IPS-18c (cell line): ENCODE measurements at regions not wholly inside any gene's neighbourhood (a gene's known extent, or its start where the extent isn't known, plus 50 kb on each side); places are given as distances from the start of the nearest gene placed in this dataset.

ENCODE experiments used
- H3K4me3 ChIP-seq: 2 replicates; pipeline ENCODE4 v1.7.0; 2013; ENCODE audit warnings: low read depth, mild to moderate bottlenecking, low read length, moderate library complexity; ENCODE audit not compliant: insufficient read depth
- H3K9me3 ChIP-seq: one replicate; pipeline ENCODE4 v1.6.1; 2013; ENCODE audit warnings: mild to moderate bottlenecking, low read length, moderate library complexity; ENCODE audit not compliant: control insufficient read depth, insufficient read depth

- H3K9me3 ChIP-seq: no peaks in the 10 kb centered on the region
- no peak overlapping the region for H3K4me3 ChIP-seq
Observed at GRCh38 chrX:46319750-46320149, 225.5 kb downstream of the ZNF674 start.

- no peak overlapping the region for H3K4me3 ChIP-seq
- H3K9me3 ChIP-seq: no peaks in the 10 kb centered on the region
Observed at GRCh38 chrX:46318551-46318950, 226.7 kb downstream of the ZNF674 start.

GRCh38 chrX:46317163-46317562 lies 228.1 kb downstream of the ZNF674 start:
- Histone ChIP-seq H3K4me3 (no peak overlapping the region), H3K9me3 (no peaks in the 10 kb centered on the region)

DNA sequence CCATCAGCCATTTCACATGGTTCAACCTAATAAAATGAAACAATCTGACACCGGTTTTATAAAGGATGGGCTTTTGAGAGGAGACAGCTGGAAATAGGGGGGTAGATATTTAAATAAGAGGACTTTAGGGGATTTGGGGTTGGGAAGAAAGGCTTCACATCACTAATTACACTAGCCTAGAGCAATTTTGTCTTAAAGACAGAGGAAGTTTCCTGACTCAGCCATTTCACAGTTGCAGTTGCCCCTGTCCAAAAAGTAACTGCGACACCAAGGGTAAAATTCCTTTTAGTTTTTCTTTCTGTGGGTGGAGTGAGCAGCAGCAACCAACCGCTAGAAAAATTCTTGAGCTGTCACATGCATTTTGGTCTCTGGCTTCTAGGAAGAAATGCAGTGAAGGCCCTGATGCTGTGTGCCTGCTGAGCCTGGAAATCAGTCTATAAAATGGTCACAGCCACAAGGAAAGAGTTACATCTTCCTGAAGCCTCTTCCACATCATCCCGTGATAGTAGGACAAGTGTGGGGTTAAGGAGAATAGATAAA lies 233.6 kb downstream of the ZNF674 start:
- Histone ChIP-seq H3K9me3 (peaks cover 3% of the 10 kb centered on the region), H3K4me3 (no peak overlapping the region)

DNA sequence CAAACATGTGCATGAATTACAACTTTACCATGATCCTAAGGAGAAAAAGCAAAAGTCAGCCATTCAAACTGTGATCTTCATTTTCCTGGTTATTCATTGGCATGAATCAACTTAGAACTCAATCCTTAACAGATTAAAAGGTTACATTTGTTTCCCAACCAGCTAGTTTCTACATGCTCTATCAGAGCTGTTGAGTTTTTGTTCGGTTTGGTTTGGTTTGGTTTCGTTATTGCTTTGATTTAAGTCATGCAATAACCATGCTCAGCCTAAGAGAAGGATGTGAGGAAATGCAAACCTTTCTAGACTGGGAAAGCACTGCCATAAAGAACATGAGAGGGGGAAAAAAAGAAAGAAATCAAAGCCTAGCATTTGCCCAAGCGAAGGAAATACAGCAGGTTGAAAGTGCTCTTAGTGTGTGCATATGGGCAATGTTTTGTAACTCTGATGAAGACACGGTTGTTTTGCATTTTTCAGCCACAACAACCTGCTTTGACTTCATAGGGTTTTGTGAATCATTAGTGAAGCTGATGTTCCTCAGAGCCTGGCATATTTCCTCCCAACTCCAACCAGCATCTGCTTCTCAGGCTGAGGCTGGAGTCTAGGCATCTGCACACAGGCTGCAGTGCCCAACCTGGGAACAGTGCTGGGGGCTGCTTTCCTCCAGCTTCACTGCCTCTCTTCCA lies 234.3 kb downstream of the ZNF674 start:
- no peak overlapping the region for H3K4me3 ChIP-seq
- peaks cover 5% of the 10 kb centered on the region for H3K9me3 ChIP-seq

- Histone ChIP-seq H3K9me3 (peaks cover 7% of the 10 kb centered on the region), H3K4me3 (no peak overlapping the region)
Observed at GRCh38 chrX:46308110-46308509, 237.1 kb downstream of the ZNF674 start.

GRCh38 chrX:46306103-46306502 lies 239.1 kb downstream of the ZNF674 start:
- Histone ChIP-seq H3K9me3 (peaks cover 9% of the 10 kb centered on the region), H3K4me3 (no peak overlapping the region)

- no peak overlapping the region for H3K4me3 ChIP-seq
- peaks cover 9% of the 10 kb centered on the region for H3K9me3 ChIP-seq
Observed at GRCh38 chrX:46305431-46305830, 239.8 kb downstream of the ZNF674 start.

- peaks cover 7% of the 10 kb centered on the region for H3K9me3 ChIP-seq
- no peak overlapping the region for H3K4me3 ChIP-seq
Observed at GRCh38 chrX:46301903-46302302, 243.3 kb downstream of the ZNF674 start.

GRCh38 chrX:46298821-46299220 lies 246.4 kb downstream of the ZNF674 start:
- H3K4me3 ChIP-seq: no peak overlapping the region

DNA sequence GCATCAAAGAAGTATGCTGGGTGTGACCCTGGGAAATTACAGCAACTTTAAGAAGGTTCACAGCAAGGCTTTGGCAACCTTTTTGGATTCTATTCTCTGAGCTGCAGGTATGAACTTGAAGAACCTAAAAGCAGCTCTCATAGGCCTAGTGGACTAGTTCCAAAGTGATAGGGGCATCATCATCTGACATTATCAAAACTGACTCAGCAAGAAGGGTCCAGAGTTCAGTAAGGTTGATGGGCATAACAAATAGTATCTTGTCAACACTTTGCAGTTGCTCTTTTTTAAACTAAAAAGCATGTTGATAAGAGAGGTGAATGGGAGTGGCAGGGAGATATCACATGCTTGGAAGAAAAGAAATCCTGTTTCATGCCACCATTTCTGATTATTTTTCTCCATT lies 249.3 kb downstream of the ZNF674 start:
- Histone ChIP-seq H3K4me3 (no peak overlapping the region), H3K9me3 (no peaks in the 10 kb centered on the region)

More at GRCh38 chrX:46298821-46299220, 246.4 kb downstream of the ZNF674 start:
- peaks cover 2% of the 10 kb centered on the region for H3K9me3 ChIP-seq

DNA sequence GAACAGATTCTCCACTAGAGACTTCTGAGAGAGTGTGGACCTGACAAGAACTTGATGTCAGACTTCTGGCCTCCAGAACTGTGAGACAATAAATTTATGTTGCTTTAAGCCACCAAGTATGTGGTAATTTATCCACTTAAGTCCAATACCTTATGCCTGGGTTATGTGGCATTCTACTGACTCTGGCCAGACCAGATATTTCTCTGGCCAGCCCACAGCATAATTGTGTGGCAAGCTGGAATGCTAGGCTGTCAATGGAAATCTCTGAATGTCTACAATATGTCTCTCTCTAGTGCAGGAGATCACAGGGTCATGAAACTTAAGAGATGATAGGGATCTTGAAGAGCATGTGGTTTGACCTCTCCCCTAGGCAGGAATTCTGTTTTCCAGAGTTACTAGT lies 251.0 kb downstream of the ZNF674 start:
- Histone ChIP-seq H3K9me3 (peaks cover under 1% of the 10 kb centered on the region), H3K4me3 (no peak overlapping the region)

DNA sequence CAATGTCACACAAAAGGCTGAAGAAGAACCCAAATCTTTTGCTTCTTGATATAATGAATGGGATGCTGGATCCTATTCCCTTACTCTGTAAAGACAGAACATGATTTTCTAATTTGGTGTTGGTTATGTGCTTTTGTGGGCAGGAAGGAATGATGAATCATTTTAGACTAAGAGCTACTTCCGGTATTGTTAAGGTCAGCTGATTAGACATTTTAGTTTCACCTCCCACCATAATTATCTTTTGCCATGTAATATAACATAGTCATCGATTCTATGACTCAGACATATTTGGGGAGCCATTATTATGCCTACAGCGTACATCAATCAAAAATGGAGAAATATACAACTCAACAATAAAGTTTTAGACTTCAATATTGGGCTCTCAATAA lies 265.3 kb downstream of the ZNF674 start:
- Histone ChIP-seq H3K4me3 (no peak overlapping the region), H3K9me3 (no peaks in the 10 kb centered on the region)

DNA sequence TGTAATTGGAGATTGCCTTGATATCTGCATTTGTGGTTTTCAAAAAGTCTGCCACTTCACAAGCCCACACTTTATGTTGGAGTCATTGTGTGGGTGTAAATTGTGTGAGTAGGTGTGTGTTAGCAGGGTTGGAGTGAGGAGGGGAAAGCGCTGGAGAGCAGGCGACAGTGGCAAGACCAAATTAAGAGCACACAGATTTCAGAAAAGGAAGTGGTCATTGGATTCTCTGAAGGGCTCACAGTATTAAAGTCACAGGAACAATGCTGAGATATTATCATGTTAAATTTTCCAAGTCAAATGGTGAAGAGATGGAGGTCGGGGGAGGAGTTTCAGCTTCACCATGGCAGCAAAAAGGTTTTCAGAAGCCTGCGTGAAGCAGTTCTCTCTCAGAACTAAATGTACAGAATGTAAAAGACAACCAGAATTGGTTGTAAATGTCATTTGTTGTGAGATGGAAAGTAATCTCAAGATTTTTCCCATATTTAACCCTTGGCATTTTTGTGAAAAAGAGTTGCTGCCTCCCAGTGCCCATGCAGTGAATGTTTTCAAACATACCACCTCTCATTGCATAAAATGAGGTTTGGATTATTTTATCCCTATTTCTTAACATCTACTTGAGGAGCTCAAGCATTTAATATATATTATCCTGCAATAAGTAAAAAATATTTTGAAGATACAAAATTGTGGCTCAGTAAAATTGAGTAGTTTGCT lies 265.9 kb downstream of the ZNF674 start:
- Histone ChIP-seq H3K9me3 (no peaks in the 10 kb centered on the region), H3K4me3 (no peak overlapping the region)

DNA sequence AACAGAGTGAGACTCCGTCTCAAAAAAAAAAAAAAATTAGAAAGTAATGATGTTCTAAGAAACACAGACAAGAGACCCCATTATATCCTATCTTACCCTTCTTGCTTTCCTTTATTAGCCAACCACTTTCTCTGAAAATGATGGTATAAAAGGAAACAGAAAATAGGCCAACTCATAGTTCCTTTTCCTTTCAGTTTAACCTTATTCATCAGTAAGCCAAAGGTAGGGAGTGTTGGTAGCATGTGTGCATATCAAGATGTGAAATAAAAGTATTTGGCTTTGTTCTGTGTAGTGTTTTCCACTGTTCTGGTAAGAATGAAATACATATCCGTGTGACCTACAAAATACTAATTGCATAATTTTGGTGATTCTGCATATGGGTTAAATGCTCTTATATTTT lies 266.6 kb downstream of the ZNF674 start:
- Histone ChIP-seq H3K4me3 (no peak overlapping the region), H3K9me3 (no peaks in the 10 kb centered on the region)

DNA sequence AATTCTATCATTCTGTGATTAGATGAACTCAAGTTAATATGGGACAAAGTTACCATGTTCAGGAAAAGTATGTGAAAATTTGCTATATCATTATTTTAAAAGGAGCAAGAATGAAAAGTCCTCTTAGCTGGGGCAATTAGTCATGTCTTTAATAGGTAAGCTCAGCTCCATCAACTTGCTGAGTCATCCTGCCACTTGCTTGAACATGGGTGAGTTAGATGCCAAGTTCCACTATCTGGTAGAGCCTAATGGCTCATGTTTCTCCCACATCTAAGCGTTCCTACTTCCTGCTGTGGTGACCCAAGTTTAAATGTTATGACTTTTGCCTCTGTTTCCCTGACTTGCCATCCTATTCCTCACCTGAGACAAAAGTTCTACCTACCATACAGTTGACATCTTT lies 276.8 kb downstream of the ZNF674 start:
- H3K9me3 ChIP-seq: no peaks in the 10 kb centered on the region

DNA sequence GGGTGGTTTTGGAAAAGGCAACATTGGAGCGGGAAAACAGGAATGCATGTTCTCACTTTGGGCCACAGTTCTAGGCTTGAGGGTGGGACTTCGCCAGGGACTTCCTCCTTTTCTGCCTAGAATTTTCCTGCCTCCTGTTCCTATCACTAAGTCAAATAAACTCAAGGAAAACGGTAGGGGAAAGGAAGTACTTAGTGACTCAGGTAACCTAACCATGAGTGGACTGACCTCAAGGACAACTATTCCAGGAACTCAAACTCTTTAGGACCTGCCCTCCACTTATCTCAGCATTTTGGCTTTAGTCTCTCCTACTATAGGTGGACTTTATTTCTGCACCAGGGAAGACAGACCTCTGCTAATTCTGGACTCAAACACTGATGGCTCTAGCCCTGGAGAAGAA lies 281.7 kb downstream of the ZNF674 start:
- Histone ChIP-seq H3K9me3 (peaks cover 2% of the 10 kb centered on the region), H3K4me3 (no peak overlapping the region)

More for the DNA sequence above, 276.8 kb downstream of the ZNF674 start:
- no peak overlapping the region for H3K4me3 ChIP-seq

- H3K4me3 ChIP-seq: no peak overlapping the region
- peaks cover 2% of the 10 kb centered on the region for H3K9me3 ChIP-seq
Observed at GRCh38 chrX:46262304-46262703, 282.9 kb downstream of the ZNF674 start.
